ENCODE measurements at regions not wholly inside any gene's neighbourhood (a gene's known extent, or its start where the extent isn't known, plus 50 kb on each side); places are given as distances from the start of the nearest gene placed in this dataset.
A peak's percentile ranks its signal among the peaks of the same experiment; 100 is the strongest.

DNA sequence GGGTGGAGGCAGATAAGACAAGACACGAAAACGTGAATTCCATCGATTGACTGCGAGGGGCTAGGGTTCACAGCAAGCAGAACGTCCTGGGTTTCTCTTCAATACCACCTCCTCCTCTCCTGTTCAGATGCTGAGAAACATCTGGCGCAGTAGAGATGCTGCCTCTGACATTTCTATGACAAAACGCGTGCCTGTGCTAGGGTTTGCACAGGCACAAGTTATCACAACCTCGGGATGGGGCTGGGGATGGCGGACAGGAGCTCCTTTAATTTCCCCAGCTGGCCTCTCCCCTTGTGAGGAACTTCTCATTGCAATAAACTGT is 99.8 kb upstream of the SVIL start:
- TF ChIP-seq, protein P1, sequence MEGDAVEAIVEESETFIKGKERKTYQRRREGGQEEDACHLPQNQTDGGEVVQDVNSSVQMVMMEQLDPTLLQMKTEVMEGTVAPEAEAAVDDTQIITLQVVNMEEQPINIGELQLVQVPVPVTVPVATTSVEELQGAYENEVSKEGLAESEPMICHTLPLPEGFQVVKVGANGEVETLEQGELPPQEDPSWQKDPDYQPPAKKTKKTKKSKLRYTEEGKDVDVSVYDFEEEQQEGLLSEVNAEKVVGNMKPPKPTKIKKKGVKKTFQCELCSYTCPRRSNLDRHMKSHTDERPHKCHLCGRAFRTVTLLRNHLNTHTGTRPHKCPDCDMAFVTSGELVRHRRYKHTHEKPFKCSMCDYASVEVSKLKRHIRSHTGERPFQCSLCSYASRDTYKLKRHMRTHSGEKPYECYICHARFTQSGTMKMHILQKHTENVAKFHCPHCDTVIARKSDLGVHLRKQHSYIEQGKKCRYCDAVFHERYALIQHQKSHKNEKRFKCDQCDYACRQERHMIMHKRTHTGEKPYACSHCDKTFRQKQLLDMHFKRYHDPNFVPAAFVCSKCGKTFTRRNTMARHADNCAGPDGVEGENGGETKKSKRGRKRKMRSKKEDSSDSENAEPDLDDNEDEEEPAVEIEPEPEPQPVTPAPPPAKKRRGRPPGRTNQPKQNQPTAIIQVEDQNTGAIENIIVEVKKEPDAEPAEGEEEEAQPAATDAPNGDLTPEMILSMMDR (IDR thresholded peaks at IDR 0.05; ENCODE audit: low read depth, low read length) = no peak
- H3K9me3 ChIP-seq (ENCODE audit: low read depth) = no peaks in the 10 kb centered on the region
- H3K4me1 ChIP-seq (ENCODE audit: low read depth) = peaks cover 40% of the 10 kb centered on the region
- H3K27ac ChIP-seq = peak overlapping the region; percentile 95
- no peaks in the 10 kb centered on the region for H3K36me3 ChIP-seq
- no peak for DNase-seq (ENCODE audit: low read depth in 1 of 2, low spot score in 1 of 2)
- H3K27me3 ChIP-seq = no peaks in the 10 kb centered on the region
- peak overlapping the region; percentile 84 for H3K4me3 ChIP-seq

DNA sequence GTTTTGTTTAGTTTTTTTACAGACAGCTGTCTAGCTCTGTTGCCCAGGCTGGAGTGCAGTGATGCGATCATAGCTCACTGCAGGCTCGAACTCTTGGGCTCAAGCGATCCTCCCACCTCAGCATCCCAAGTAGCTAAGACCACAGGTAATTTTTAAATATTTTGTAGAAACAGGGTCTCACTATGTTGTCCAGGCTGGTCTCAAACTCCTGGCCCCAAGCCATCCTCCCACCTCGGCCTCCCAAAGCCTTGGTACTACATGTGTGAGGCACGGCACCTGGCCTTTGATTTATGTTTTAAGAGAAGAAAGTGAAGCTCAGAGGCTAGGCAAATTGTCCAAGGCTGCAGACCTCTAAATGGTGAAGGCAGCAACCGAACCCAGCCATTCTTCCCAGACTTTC is 98.6 kb upstream of the SVIL start:
- no peak for DNase-seq (ENCODE audit: low read depth in 1 of 2, low spot score in 1 of 2)
- Histone ChIP-seq H3K27me3 (no peaks in the 10 kb centered on the region), H3K4me1 (ENCODE audit: low read depth) (peaks cover 46% of the 10 kb centered on the region), H3K27ac (peak overlapping the region; percentile 95), H3K4me3 (peak overlapping the region; percentile 84), H3K36me3 (no peaks in the 10 kb centered on the region), H3K9me3 (ENCODE audit: low read depth) (no peaks in the 10 kb centered on the region)
- TF ChIP-seq, protein P1 (IDR thresholded peaks at IDR 0.05; ENCODE audit: low read depth, low read length) = no peak

- Histone ChIP-seq H3K36me3 (no peaks in the 10 kb centered on the region), H3K27me3 (no peaks in the 10 kb centered on the region), H3K4me1 (ENCODE audit: low read depth) (peaks cover 50% of the 10 kb centered on the region), H3K4me3 (no peak overlapping the region), H3K9me3 (ENCODE audit: low read depth) (no peaks in the 10 kb centered on the region), H3K27ac (no peak overlapping the region)
- TF ChIP-seq, protein P1 (IDR thresholded peaks at IDR 0.05; ENCODE audit: low read depth, low read length) = no peak
- DNase-seq (ENCODE audit: low read depth in 1 of 2, low spot score in 1 of 2) = no peak
These were observed 98.1 kb upstream of the SVIL start for GRCh38 chr10:29732918-29733317.

DNA sequence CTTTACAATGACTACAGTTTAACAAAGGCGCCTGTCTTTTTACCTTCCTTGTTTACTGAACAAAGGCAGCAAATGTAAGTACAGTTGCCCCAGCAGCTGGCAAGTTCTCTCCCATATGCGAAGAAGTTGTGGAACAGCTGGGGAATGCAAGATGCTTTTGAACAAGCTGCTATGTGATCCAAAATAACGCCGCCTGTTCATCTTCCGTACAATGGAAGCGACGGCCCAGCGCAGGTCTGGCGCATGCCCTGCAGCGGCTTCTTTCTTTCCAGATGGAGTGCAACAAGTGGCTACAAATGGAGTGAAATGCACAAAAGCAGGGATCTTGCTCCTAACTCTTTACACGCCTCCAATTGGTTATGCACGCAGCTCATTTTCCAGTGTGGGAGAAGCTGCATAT is 97.0 kb upstream of the SVIL start:
- DNase-seq (ENCODE audit: low read depth in 1 of 2, low spot score in 1 of 2) = no peak
- Histone ChIP-seq H3K27ac (no peak overlapping the region), H3K36me3 (no peaks in the 10 kb centered on the region), H3K4me1 (ENCODE audit: low read depth) (peaks cover 55% of the 10 kb centered on the region), H3K4me3 (no peak overlapping the region), H3K27me3 (no peaks in the 10 kb centered on the region), H3K9me3 (ENCODE audit: low read depth) (no peaks in the 10 kb centered on the region)
- TF ChIP-seq, protein P1 (IDR thresholded peaks at IDR 0.05; ENCODE audit: low read depth, low read length) = no peak

DNA sequence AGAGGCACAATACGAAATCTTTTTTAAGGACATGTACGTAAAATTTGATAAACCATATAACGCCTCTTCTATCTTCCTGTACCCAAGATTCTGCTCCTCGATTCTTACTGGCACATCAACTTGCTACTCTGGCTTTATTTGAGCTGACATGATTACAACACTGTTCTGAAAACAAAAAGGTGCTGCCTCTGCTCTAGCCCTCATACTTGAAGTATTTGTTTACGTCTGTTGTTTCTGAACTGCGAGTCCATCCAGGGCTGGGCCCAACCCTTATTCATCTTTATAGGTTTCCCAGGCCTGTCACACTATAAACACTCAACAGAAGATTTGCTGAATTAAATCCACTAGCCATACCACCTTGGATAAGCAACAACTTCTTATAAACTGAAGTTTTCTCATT is 96.2 kb upstream of the SVIL start:
- no peak overlapping the region for H3K27ac ChIP-seq
- no peak for DNase-seq (ENCODE audit: low read depth in 1 of 2, low spot score in 1 of 2)
- no peaks in the 10 kb centered on the region for H3K27me3 ChIP-seq
- TF ChIP-seq, protein P1 (IDR thresholded peaks at IDR 0.05; ENCODE audit: low read depth, low read length) = no peak
- H3K9me3 ChIP-seq (ENCODE audit: low read depth) = no peaks in the 10 kb centered on the region
- H3K4me3 ChIP-seq = no peak overlapping the region
- peaks cover 63% of the 10 kb centered on the region for H3K4me1 ChIP-seq (ENCODE audit: low read depth)
- H3K36me3 ChIP-seq = no peaks in the 10 kb centered on the region

GRCh38 chr10:29730458-29730857 is 95.7 kb upstream of the SVIL start:
- TF ChIP-seq, protein P1 (IDR thresholded peaks at IDR 0.05; ENCODE audit: low read depth, low read length) = no peak
- Histone ChIP-seq H3K9me3 (ENCODE audit: low read depth) (no peaks in the 10 kb centered on the region), H3K4me3 (no peak overlapping the region), H3K4me1 (ENCODE audit: low read depth) (peaks cover 68% of the 10 kb centered on the region), H3K36me3 (no peaks in the 10 kb centered on the region), H3K27ac (no peak overlapping the region), H3K27me3 (no peaks in the 10 kb centered on the region)
- no peak for DNase-seq (ENCODE audit: low read depth in 1 of 2, low spot score in 1 of 2)

All from cardiac muscle cell (in vitro differentiated cells and primary cell).